ENCODE measurements at regions not wholly inside any gene's neighbourhood (a gene's known extent, or its start where the extent isn't known, plus 50 kb on each side); places are given as distances from the start of the nearest gene placed in this dataset.
"Not testable (repeated sequence)": the region's sequence is repeated elsewhere in the genome, so short reads cannot be mapped to it uniquely, and the experiment has no call there.

- no peak for DNase-seq (ENCODE audit: low read depth)
Measured at GRCh38 chr1:172754609-172755008, 95.7 kb downstream of the FASLG start.

- DNase-seq (ENCODE audit: low read depth) = no peak
Measured at GRCh38 chr1:172755099-172755498, 96.2 kb downstream of the FASLG start.

GRCh38 chr1:172756024-172756423 is 97.1 kb downstream of the FASLG start:
- no peak for DNase-seq (ENCODE audit: low read depth)

GRCh38 chr1:172758259-172758658 is 99.4 kb downstream of the FASLG start:
- DNase-seq (ENCODE audit: low read depth) = no peak

GRCh38 chr1:172760121-172760520 is 101.2 kb downstream of the FASLG start:
- no peak for DNase-seq (ENCODE audit: low read depth)

GRCh38 chr1:172761581-172762486 is 102.9 kb downstream of the FASLG start:
- no peak for DNase-seq (ENCODE audit: low read depth)

- no peak for DNase-seq (ENCODE audit: low read depth)
Measured at GRCh38 chr1:172763057-172763456, 104.2 kb downstream of the FASLG start.

GRCh38 chr1:172764378-172764777 is 105.5 kb downstream of the FASLG start:
- DNase-seq (ENCODE audit: low read depth) = no peak

- no peak for DNase-seq (ENCODE audit: low read depth)
Measured at GRCh38 chr1:172766462-172766861, 107.6 kb downstream of the FASLG start.

- no peak for DNase-seq (ENCODE audit: low read depth)
Measured at GRCh38 chr1:172770071-172770470, 111.2 kb downstream of the FASLG start.

- no peak for DNase-seq (ENCODE audit: low read depth)
Measured at GRCh38 chr1:172774561-172774960, 115.7 kb downstream of the FASLG start.

- DNase-seq (ENCODE audit: low read depth) = no peak
Measured at GRCh38 chr1:172775606-172776005, 116.7 kb downstream of the FASLG start.

- no peak for DNase-seq (ENCODE audit: low read depth)
Measured at GRCh38 chr1:172776071-172776470, 117.2 kb downstream of the FASLG start.

GRCh38 chr1:172777767-172778166 is 118.9 kb downstream of the FASLG start:
- no peak for DNase-seq (ENCODE audit: low read depth)

GRCh38 chr1:172778456-172779455 is 119.9 kb downstream of the FASLG start:
- no peak for DNase-seq (ENCODE audit: low read depth)

- no peak for DNase-seq (ENCODE audit: low read depth)
Measured at GRCh38 chr1:172779491-172779890, 120.6 kb downstream of the FASLG start.

- DNase-seq (ENCODE audit: low read depth) = no peak
Measured at GRCh38 chr1:172781513-172782140, 122.7 kb downstream of the FASLG start.

GRCh38 chr1:172789840-172790239 is 130.9 kb downstream of the FASLG start:
- DNase-seq (ENCODE audit: low read depth) = no peak

- no peak for DNase-seq (ENCODE audit: low read depth)
Measured at GRCh38 chr1:172790245-172790644, 131.3 kb downstream of the FASLG start.

GRCh38 chr1:172793823-172794222 is 134.9 kb downstream of the FASLG start:
- no peak for DNase-seq (ENCODE audit: low read depth)

GRCh38 chr1:172795741-172796140 is 136.8 kb downstream of the FASLG start:
- no peak for DNase-seq (ENCODE audit: low read depth)

GRCh38 chr1:172799804-172800203 is 140.9 kb downstream of the FASLG start:
- DNase-seq (ENCODE audit: low read depth) = not testable (repeated sequence)

Measured in stimulated activated CD8-positive, alpha-beta memory T cell treated with anti-CD3 and anti-CD28 coated beads, Interleukin-15, amount 100 ng/mL, for 24 hours (primary cell).